RWPE1 (cell line): ENCODE measurements at regions not wholly inside any gene's neighbourhood (a gene's known extent, or its start where the extent isn't known, plus 50 kb on each side); places are given as distances from the start of the nearest gene placed in this dataset.

Experiments
- CTCF ChIA-PET: fragments of 350-600 bp; sonication (Branson Sonifier 250); formaldehyde crosslinking; extraction: SDS; loops from one replicate; lab custom pipeline; 2021; lab: Yijun Ruan, JAX
- POLR2A ChIA-PET: fragments of 400-600 bp; formaldehyde crosslinking; extraction: SDS; loops from one replicate; lab custom pipeline; 2020; ENCODE audit warnings: antibody characterized with exemption; ENCODE audit not compliant: low non-redundant PET; lab: Yijun Ruan, JAX
- DNase-seq: peaks from one replicate; pipeline ENCODE4 v3.0.0; 2012; ENCODE audit warnings: low spot score
- H3K27ac ChIP-seq: fragments of 450-650 bp; 2 replicates; pipeline ENCODE4 v1.5.1; 2017
- CTCF ChIP-seq: fragments of 450-650 bp; conservative IDR thresholded peaks from 2 replicates; pipeline ENCODE4 v1.5.1; 2017; ENCODE audit warnings: low read depth, mild to moderate bottlenecking

GRCh38 chr7:47638679-47639315 lies 56.9 kb upstream of the TNS3 start:
- ChIA-PET POLR2A (no interaction called here), CTCF (no interaction called here)
- H3K27ac ChIP-seq, result peak overlapping the region; percentile 54
- TF ChIP-seq CTCF, result no peak
- no peak for DNase-seq

GRCh38 chr7:47636433-47637175 lies 54.7 kb upstream of the TNS3 start:
- no peak for TF ChIP-seq CTCF
- CTCF ChIA-PET, result no interaction called here
- POLR2A ChIA-PET, result no interaction called here
- H3K27ac ChIP-seq, result peak overlapping the region; percentile 82
- no peak for DNase-seq

- ChIA-PET CTCF (no interaction called here), POLR2A (no interaction called here)
- no peak for DNase-seq
- H3K27ac ChIP-seq, result peak overlapping the region; percentile 82
- no peak for TF ChIP-seq CTCF
Observed at GRCh38 chr7:47636081-47636432, 54.1 kb upstream of the TNS3 start.

GRCh38 chr7:47635091-47636080 lies 53.5 kb upstream of the TNS3 start:
- POLR2A ChIA-PET, result no interaction called here

GRCh38 chr7:47634273-47634672 lies 52.4 kb upstream of the TNS3 start:
- ChIA-PET POLR2A (no interaction called here), CTCF (no interaction called here)
- no peak for TF ChIP-seq CTCF
- H3K27ac ChIP-seq, result peak overlapping the region; percentile 82
- no peak for DNase-seq

More at GRCh38 chr7:47635091-47636080, 53.5 kb upstream of the TNS3 start:
- TF ChIP-seq CTCF, result no peak
- peak overlapping the region; percentile 82 for H3K27ac ChIP-seq
- CTCF ChIA-PET, result no interaction called here
- DNase-seq, result peak; percentile 65

- TF ChIP-seq CTCF, result no peak
- ChIA-PET POLR2A (no interaction called here), CTCF (interaction anchor here (0.7 kb wide), 2 partner anchors 18 to 367 kb away, joined by 3 read pairs; no protein-coding TSS in a partner anchor)
- DNase-seq, result no peak
- H3K27ac ChIP-seq, result no peak overlapping the region
Observed at GRCh38 chr7:47633134-47633533, 51.2 kb upstream of the TNS3 start.
